SKM-1 (cell line): ENCODE measurements at regions not wholly inside any gene's neighbourhood (a gene's known extent, or its start where the extent isn't known, plus 50 kb on each side); places are given as distances from the start of the nearest gene placed in this dataset.

Source experiments
- DNase-seq: peaks from one replicate; lab custom pipeline; 2025; ENCODE audit not compliant: unreplicated experiment; lab: John Stamatoyannopoulos, UW

- peak; percentile 14 for DNase-seq
These were observed 541.6 kb downstream of the SUCLA2 start for GRCh38 chr13:47459512-47459911.

- no peak for DNase-seq
These were observed 543.4 kb downstream of the SUCLA2 start for GRCh38 chr13:47457626-47458025.

GRCh38 chr13:47455626-47456025 lies 545.4 kb downstream of the SUCLA2 start:
- no peak for DNase-seq

GRCh38 chr13:47454986-47455385 lies 546.1 kb downstream of the SUCLA2 start:
- DNase-seq: no peak

GRCh38 chr13:47437406-47437805 lies 540.6 kb upstream of the HTR2A start:
- no peak for DNase-seq

- no peak for DNase-seq
These were observed 536.7 kb upstream of the HTR2A start for GRCh38 chr13:47433461-47434005.

GRCh38 chr13:47426126-47426849 lies 529.4 kb upstream of the HTR2A start:
- no peak for DNase-seq

GRCh38 chr13:47421525-47421924 lies 524.7 kb upstream of the HTR2A start:
- DNase-seq: no peak

- DNase-seq: no peak
These were observed 523.7 kb upstream of the HTR2A start for GRCh38 chr13:47420568-47420967.

GRCh38 chr13:47420020-47420419 lies 523.2 kb upstream of the HTR2A start:
- DNase-seq: no peak

- DNase-seq: no peak
These were observed 521.5 kb upstream of the HTR2A start for GRCh38 chr13:47418206-47418920.

- no peak for DNase-seq
These were observed 520.6 kb upstream of the HTR2A start for GRCh38 chr13:47417485-47417884.

- DNase-seq: no peak
These were observed 518.2 kb upstream of the HTR2A start for GRCh38 chr13:47415048-47415447.

GRCh38 chr13:47413526-47413925 lies 516.7 kb upstream of the HTR2A start:
- no peak for DNase-seq

- no peak for DNase-seq
These were observed 516.3 kb upstream of the HTR2A start for GRCh38 chr13:47413112-47413511.

- no peak for DNase-seq
These were observed 512.9 kb upstream of the HTR2A start for GRCh38 chr13:47409778-47410177.

- no peak for DNase-seq
These were observed 511.9 kb upstream of the HTR2A start for GRCh38 chr13:47408546-47409319.

GRCh38 chr13:47407808-47408207 lies 511.0 kb upstream of the HTR2A start:
- no peak for DNase-seq

GRCh38 chr13:47399599-47399998 lies 502.7 kb upstream of the HTR2A start:
- no peak for DNase-seq

- no peak for DNase-seq
These were observed 500.9 kb upstream of the HTR2A start for GRCh38 chr13:47397739-47398138.

- no peak for DNase-seq
These were observed 500.1 kb upstream of the HTR2A start for GRCh38 chr13:47396915-47397314.

GRCh38 chr13:47374741-47375140 lies 477.9 kb upstream of the HTR2A start:
- DNase-seq: no peak
